ENCODE measurements at regions not wholly inside any gene's neighbourhood (a gene's known extent, or its start where the extent isn't known, plus 50 kb on each side); places are given as distances from the start of the nearest gene placed in this dataset.

DNA sequence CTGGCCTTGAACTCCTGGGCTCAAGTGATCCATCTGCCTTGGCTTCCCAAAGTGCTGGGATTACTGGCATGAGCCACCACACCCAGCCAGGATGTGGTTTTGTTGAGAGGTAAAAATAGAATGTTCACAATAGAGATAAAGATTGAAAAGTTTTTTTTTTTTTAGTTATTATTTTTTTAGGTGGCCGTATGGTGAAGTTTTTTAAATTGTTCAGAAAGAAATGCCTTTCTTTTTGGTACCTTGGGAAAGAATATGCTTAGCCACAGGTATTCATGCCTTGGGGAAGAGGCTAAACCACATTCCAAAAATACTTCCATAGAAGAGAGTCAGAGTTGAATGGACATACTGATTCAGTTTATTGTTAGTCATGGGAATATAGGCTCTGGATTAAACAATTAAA, 143.4 kb downstream of the C11orf91 start:
- peak; percentile 42 for DNase-seq (ENCODE audit: low read depth)

DNA sequence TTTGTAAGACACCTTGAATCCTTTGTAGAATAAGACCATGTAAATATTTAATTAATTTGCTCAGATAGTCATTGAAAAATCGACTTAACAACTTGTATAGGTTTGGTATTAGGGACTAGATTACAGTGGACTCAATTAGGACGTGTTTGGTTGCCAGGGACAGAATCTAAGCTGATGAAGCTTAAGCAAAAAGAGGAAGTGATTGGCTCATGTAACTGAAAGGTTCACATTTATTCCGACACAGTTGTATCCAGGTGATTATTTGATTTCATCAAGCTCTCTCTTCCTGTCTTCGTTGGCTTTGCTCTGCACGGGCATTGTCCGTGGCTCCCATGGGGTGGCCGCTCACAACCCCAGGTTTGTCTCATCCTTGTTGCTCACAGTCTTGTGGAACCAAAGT, 146.4 kb downstream of the C11orf91 start:
- no peak for DNase-seq (ENCODE audit: low read depth)

DNA sequence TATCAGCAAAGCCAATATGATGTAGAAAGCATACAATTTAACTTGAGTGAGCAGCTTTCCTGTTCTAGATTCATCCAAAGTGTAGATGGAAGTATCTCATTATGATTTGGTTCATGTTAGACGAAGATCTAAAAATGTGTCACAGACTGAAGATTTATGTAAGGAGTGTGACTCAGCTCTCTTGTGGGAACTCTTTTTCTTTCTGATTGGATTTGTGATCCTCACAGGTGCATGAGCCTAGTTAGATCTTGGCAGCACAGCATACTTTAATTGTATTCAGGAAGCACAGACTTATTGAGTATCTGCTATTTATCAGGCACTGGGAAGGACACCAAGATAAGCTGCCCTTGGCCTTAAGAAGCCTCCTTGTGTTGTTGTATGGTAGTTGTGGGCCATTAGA, 147.1 kb downstream of the C11orf91 start:
- DNase-seq (ENCODE audit: low read depth): peak; percentile 23

DNA sequence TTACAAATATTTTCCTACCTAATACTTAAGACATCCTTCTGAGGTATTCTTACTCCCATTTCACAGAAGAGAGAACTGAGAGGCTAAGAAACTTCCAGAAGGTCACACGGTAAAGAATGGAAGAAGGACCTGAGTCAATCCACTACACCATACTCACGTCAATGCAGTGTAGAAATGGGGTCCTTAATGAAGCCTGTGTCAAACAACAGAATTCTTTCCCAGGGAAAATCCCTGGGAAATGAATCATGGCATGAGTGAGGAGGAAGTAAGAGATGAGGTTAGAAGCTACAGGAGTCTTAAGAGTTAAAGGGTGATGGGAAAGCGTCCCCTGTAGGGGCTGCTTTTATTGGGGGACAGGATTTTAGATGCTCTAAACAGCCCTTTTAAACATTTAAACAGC, 147.9 kb downstream of the C11orf91 start:
- peak; percentile 65 for DNase-seq (ENCODE audit: low read depth)

DNA sequence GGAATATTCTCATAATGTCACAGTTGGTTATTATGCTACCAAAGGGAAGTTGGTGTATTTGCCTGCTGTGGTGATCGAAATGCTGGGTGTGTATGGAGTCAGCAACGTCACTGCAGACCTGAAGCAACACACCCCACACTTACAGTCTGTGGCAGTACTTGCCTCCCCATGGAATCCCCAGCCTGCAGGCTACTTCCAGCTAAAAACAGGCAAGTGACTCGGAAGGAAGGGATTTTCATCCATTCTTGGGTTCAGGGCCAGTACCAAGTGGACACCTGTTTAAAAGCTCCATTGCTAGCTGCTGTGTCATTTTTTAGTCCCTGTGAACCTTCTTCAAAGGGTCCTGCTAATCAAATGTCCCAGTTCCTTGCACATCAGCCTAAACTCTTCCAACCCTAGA, 149.6 kb downstream of the C11orf91 start:
- no peak for DNase-seq (ENCODE audit: low read depth)

DNA sequence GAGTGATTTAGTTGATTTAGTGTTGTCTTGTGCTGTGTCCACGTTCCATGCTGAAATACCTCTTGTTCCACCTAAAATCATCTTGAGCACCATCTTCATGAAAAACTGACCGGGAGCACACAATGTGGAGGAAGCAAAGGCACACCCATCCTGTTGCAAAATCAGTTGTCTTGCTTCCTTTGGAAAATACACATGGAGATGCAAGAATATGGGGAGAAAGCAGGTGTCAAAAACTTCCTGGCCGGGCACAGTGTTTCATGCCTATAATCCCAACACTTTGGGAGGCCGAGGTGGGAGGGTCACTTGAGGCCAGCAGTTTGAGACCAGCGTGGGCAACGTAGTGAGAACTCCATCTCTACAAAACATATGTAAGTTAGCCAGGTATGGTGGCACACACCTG, 151.1 kb downstream of the C11orf91 start:
- no peak for DNase-seq (ENCODE audit: low read depth)

DNA sequence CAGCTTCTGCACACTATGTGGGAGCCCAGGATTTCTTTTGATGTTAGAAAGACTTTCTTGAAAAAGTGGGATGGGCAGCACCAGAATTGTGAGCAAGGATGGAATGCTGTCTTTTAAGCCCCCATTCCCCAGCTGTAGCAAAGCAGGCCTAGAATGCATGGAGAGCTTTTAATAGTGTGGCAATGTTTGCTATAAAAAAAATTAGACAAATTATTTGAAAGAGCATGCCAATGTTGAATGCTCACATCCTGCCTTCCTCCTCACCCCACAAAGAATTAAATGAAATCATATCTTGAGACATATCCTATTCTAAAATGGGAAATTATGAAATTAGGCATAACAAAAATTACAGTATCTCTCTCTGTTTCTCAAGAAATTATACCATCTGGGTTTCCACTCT, 154.7 kb downstream of the C11orf91 start:
- no peak for DNase-seq (ENCODE audit: low read depth)

DNA sequence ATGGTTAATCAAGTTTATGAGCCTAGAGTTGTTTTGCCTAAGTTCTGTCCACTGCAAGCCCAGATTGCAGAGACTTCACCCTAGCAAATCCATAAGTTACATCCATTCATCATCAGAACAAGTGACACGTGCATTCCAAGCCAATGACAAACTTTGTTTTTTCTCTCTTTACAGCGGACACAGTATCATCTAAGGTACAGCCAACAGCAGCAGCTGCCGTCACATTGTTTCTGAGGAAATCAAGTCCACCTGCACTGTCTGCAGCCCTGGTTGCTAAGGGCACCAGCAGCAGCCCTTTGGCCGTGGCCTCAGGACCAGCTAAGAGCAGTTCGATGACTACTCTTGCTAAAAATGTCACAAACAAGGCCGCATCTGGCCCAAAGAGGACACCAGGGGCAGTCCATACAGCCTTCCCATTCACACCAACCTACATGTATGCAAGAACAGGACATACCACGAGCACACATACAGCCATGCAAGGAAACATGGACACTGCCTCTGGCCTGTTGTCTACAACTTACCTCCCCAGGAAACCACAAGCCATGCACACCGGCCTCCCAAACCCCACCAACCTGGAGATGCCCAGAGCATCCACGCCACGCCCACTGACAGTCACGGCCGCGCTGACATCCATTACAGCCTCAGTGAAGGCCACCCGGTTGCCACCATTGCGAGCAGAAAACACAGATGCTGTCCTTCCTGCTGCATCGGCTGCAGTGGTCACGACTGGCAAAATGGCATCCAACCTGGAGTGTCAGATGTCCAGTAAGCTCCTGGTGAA, 155.8 kb downstream of the C11orf91 start:
- DNase-seq (ENCODE audit: low read depth): no peak

DNA sequence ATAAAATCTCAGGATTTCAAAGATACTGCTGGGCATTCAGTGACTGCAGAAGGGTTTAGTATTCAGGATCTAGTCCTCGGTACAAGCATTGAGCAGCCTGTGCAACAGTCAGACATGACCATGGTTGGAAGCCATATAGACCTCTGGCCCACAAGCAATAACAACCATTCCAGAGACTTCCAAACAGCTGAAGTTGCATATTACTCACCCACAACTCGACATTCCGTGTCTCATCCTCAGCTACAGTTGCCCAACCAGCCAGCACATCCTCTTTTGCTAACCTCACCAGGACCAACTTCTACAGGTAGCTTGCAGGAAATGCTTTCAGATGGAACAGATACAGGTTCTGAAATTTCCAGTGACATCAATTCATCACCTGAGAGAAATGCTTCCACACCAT, 156.8 kb downstream of the C11orf91 start:
- no peak for DNase-seq (ENCODE audit: low read depth)

DNA sequence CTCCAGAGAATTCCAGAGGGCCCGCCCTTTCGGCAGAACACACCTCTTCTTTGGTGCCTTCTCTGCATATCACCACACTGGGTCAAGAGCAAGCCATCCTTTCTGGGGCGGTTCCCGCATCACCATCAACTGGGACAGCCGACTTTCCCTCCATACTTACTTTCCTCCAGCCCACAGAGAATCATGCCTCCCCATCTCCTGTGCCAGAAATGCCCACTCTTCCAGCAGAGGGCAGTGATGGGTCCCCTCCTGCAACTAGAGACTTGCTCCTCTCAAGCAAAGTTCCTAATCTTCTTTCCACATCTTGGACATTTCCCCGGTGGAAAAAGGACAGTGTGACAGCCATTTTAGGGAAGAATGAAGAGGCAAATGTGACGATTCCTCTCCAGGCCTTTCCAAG, 157.7 kb downstream of the C11orf91 start:
- peak; percentile 54 for DNase-seq (ENCODE audit: low read depth)

DNA sequence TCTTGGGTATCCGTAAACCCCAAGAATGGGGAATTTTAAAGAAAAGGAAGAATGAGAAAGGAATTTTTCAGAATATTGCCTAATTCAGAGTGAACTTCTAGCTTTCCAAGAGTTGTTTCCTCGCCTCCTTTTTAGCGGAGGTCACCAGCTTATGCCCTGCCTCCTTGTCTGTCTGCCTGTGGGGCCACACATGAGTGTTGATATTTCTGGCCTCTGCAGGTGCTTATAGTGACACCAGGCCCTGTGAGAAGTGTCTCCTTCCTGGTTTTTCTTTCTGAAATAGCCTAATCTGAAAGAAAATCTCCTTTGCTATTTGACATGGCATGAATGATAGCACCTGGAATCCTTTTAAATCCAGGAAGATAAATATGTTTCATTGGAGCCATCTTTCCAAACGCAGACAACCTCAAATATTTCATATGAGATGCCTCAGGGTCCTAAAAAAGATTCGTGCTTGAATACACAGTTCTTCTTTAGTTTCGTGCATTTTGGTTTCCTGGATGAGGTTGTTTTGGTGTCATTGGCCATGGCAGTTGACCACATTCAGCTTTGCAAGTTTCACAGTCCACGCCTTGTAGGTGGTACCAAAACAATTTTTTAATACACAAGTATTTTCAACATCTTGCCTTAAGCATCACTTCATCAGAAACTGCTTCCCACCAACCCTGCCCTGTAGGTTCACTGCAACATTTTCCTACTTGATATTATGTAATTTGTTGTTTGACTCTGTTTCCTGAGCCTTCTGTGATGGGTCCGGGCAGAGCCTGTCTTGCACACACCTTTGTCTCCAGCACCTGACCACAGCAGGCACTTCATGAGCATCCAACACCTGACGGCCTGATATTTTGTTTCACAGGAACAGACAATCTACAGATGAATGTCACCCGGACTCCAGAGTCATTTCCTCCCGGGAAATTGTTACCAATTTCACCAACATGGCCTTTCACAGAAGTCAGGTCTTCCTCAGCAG, 159.4 kb downstream of the C11orf91 start:
- DNase-seq (ENCODE audit: low read depth): no peak

DNA sequence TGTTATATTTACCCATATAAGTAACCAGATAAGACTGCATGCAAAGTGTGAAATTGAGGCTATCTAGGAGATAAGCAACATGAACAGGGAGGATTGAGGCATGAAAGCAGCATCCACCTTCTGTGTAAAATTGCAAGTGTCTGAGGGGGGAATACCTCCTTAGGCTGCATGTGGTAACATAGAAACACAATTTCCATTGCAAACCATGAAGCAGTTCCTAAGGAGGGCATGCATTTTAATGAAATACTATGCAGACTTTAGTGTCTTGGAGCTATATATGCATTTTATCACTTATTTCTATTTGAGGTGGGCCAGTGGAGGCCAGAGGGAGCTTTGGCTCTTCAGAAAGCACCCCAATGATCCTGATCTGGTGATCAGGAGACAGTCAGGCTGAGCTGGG, 160.2 kb downstream of the C11orf91 start:
- DNase-seq (ENCODE audit: low read depth): no peak

DNA sequence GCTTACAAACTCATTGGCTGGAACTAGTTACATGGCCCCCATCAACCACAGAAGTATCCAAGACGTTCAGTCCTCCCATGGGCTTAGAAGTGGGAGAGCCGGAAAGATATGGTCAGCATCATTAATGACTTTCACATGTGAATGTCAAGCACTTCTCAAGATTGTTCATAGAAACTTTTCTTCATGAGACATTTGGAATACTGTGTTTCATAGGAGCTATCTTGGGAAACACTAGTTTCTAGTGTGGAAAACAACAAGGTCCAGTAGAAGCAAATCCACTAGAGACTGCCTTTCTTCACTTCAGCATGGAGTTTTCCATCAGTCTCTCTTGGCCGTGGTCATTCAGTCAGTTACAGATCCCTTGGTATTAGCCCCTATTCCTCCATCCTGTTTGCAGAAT, 160.9 kb downstream of the C11orf91 start:
- no peak for DNase-seq (ENCODE audit: low read depth)

DNA sequence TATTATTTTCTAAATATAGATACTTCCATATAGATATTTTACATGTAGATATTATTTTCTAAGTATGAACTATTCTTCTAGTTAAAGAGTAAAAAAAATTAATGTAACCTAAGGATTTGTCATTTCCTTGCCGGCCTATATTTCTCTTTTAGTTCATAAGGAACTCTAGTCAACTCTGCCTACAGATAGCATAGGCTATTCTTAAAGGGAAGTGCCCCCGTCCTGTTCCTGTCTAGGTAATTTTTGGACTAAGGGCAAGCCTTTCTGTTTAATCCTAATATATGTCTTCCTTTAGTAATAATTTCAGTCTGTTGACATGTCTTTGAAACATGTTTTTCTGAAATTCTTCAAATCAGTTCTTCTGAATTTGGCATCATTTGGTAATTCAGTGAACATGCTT, 161.9 kb downstream of the C11orf91 start:
- DNase-seq (ENCODE audit: low read depth): no peak

DNA sequence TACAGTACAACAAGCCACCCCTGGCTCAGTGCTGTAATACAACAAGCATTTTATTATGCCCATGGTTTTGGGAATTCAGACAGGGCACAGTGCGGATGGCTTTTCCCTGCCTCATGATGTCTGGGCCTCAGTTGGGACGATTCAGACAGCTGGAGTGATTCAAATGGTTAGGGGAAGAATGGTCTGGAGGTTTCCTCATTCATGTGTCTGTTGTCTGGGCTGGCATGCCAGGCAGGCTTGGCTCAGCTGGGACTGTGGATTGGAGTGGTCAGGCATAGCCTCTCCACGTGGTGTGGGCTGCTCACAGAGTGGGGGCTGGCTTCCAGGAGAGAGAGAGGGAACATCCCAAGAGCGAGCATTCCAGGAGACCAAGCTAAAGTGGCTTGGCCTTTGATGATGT, 164.4 kb downstream of the C11orf91 start:
- DNase-seq (ENCODE audit: low read depth): no peak

DNA sequence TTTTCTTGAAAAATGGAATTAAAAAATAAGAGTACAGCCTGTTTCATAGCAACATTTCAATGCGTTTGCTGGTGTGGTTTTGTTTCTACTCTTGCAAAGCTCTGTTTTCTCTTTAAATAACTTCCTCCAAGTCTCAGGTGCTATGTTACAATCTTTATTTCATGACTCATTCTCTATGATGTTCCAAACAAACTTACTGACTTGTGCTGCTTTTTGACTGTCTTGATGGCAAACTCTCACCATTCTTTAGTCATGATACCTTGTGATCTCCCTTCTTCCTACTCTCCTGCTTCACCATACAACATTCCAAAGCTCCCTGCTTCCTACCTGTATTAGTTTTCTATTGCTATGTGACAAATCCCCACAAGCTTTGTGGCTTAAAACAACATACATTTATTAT, 166.1 kb downstream of the C11orf91 start:
- no peak for DNase-seq (ENCODE audit: low read depth)

DNA sequence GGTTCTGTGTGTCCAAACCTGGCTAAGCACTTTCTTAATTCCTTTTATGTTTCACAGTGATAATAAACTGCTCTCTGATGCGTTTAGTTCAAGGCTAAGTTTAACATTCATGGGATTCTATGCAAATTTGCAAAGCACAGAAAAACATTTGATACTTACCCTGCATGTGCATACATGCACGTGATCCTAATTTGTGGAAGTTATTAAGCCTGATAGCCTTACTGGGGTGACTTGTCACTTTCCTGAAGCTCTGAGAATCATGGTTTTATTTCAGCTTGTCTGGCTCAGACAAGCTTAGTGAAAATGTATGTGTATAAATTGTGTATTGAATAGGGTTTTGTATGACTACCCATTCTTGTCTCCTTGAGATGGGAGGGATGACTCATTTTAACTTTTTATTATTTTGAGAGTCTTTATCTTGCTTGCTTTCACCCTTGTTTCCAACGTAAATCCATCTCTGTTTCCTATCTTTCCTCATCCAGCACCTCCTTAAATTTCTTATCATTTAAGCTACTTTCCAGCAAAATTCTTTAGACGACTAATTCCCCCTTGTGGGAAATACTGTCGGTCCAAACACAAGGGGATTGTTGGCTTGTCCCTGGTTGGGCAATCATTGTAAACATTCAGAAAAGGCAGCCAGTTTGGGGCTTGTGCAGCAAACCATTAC, 167.1 kb downstream of the C11orf91 start:
- DNase-seq (ENCODE audit: low read depth): no peak

DNA sequence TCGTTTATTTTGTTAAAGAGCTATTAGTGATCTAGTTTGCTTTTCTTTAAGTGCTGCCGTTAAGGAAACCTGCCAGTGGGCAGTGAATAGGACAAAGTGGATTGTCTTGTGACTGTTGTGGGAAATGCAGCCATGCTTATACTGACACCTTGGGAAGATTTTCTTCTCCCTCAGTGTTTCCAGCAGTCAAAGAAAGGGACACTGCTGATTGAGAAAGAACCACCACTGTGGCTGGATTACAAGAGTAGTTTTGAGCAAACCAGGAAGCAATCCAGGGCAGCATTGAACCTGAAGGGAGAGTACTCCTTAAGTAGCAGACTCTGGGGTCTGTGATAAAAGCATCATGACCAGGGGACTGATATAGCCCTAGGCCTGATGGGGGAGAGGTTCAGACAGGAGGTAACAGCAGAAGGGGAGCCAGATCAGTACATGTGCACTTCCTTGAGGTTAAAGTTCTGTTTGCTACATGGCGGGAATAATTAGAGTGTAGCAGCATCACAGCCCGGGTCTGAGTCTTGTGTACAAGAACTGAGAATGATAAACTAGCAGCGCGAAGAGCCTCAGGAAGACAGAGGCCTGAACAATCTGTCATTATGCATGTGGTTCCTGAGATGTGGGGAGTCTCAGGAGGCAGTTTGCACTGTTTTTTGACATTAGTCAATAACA, 167.8 kb downstream of the C11orf91 start:
- no peak for DNase-seq (ENCODE audit: low read depth)

DNA sequence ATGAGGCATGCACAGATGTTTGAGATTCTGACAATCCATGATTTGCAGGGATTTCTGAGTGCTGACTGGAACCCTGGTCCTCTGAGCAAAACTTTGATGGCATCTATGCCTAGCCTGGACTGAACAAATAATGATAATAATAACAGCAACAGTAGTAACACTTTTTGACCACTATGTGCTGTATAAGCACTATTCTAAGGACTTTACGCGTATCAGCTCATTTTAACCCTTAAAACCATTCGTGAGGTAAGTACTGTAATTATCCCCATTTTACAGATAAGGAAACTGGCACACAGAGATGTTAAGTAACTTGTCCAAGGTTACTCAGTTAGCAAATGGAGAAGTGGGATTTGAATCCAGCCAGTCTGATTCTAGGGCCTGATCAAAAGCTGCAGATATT, 168.4 kb downstream of the C11orf91 start:
- DNase-seq (ENCODE audit: low read depth): no peak

DNA sequence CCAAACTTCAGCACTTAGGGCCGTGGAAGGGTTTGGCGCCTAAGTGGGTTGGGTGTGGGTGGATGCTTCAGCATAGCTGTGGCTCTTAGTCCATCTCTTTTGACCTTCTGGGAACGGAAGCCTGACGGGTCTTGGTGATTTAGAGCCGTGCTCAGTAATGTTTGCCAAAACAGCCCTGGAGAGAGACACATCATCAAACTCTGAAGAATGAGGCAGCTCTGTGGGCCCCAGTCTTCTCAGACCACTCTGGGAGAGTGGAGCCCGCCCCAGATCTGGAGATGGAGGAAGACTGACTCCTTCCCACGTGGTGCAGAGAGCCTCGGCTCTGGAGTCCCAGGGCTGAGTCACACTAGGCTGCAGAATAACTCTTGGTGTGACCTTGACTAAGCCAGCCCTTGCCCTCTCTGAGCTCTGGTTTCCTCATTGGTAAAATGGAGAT, 168.9 kb downstream of the C11orf91 start:
- DNase-seq (ENCODE audit: low read depth): peak; percentile 86

DNA sequence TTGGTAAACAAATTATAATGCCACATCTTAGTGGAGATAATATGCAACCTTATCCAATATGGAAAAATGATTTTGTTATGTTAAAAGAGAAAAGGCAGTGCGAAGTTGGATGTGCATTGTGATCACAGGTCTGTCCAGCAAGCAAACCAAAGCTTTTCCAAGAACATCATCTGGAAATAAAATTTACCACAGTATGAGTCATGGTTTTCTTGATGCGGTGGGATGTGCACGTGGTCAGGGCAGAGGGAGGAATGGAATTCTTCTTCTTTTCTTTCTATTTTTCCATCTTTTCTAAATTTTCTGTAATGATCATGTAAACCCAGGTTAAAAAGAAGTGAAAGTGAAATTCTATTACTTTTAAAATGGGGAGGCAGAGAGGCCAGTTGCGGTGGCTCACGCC, 169.8 kb downstream of the C11orf91 start:
- peak; percentile 49 for DNase-seq (ENCODE audit: low read depth)

DNA sequence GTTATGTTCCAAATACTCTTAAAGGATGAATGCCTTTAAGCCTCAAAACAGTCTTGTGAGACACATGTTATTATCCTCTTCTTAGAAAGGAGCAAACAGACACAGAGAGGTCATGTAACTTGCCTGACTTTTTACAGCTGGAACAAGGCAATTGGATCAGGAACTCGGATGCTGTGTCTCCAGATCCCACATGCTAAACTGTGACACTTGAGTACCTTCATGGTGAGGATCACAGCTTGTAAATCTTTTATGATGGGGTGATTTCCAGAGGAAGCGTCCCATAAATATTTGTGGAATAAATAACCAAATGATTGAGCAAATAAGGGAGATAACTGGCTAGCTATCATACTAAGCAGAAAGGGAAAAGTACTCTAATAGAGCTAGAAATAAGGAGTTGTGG, 171.2 kb downstream of the C11orf91 start:
- no peak for DNase-seq (ENCODE audit: low read depth)
